Endothelial cell (in vitro differentiated cells): ENCODE measurements at regions not wholly inside any gene's neighbourhood (a gene's known extent, or its start where the extent isn't known, plus 50 kb on each side); places are given as distances from the start of the nearest gene placed in this dataset.

Experiments
- DNase-seq: peaks from one replicate; pipeline ENCODE4 v3.0.0; 2021; ENCODE audit warnings: low spot score
- H3K27ac Mint-ChIP-seq: one replicate; pipeline ENCODE4 v1.8.0; 2021; ENCODE audit warnings: mixed read lengths, inconsistent platforms; ENCODE audit not compliant: unreplicated experiment
- H3K27me3 Mint-ChIP-seq: one replicate; pipeline ENCODE4 v1.8.0; 2021; ENCODE audit warnings: mild to moderate bottlenecking, moderate library complexity, mixed read lengths, inconsistent platforms; ENCODE audit not compliant: unreplicated experiment
- H3K36me3 Mint-ChIP-seq: one replicate; pipeline ENCODE4 v1.8.0; 2021; ENCODE audit warnings: mild to moderate bottlenecking, low read depth, mixed read lengths, inconsistent platforms; ENCODE audit not compliant: unreplicated experiment
- H3K4me1 Mint-ChIP-seq: one replicate; pipeline ENCODE4 v1.8.0; 2021; ENCODE audit warnings: mild to moderate bottlenecking, mixed read lengths, inconsistent platforms; ENCODE audit not compliant: unreplicated experiment
- H3K4me3 Mint-ChIP-seq: one replicate; pipeline ENCODE4 v1.8.0; 2021; ENCODE audit warnings: mild to moderate bottlenecking, mixed read lengths, inconsistent platforms; ENCODE audit not compliant: unreplicated experiment
- H3K9me3 Mint-ChIP-seq: one replicate; pipeline ENCODE4 v1.8.0; 2021; ENCODE audit warnings: mixed read lengths, inconsistent platforms; ENCODE audit not compliant: unreplicated experiment
- TF ChIP-seq, protein P1 (sequence below): fragments of 200-600 bp; sonication (generic); IDR thresholded peaks from one replicate; pipeline ENCODE4 v1.5.0; 2021; ENCODE audit warnings: antibody characterized with exemption; ENCODE audit not compliant: unreplicated experiment

DNA sequence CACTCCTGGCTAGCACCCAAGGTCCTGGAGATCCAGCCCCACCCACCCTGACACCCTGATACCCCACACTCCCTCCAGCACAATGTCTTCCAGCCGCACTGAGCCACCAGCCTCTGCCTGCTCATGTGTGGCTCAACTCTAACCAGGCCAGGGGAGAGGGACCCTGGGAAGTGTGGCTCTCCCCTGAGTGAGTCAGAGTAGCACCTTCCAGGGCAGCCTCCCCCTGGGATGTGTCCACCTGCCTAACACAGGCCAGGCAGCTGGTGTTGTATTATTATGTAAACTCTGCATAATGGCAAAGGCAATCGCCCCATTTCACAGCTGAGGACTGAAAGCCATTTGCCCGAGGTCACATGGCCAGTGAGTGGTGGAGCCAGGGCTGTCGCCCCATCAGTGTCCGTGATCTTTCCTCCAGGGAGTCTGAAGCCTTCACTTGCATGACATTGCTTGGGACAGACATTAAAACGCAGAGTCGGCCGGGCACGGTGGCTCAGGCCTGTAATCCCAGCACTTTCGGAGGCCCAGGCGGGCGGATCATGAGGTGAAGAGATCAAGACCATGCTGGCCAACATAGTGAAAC lies 84.2 kb upstream of the FOXF1 start:
- Mint-ChIP-seq H3K27ac (no peak overlapping the region), H3K36me3 (no peaks in the 10 kb centered on the region), H3K27me3 (peaks cover 6% of the 10 kb centered on the region), H3K4me3 (no peak overlapping the region), H3K4me1 (peaks cover 8% of the 10 kb centered on the region), H3K9me3 (no peaks in the 10 kb centered on the region)
- DNase-seq = no peak
- TF ChIP-seq, protein P1, sequence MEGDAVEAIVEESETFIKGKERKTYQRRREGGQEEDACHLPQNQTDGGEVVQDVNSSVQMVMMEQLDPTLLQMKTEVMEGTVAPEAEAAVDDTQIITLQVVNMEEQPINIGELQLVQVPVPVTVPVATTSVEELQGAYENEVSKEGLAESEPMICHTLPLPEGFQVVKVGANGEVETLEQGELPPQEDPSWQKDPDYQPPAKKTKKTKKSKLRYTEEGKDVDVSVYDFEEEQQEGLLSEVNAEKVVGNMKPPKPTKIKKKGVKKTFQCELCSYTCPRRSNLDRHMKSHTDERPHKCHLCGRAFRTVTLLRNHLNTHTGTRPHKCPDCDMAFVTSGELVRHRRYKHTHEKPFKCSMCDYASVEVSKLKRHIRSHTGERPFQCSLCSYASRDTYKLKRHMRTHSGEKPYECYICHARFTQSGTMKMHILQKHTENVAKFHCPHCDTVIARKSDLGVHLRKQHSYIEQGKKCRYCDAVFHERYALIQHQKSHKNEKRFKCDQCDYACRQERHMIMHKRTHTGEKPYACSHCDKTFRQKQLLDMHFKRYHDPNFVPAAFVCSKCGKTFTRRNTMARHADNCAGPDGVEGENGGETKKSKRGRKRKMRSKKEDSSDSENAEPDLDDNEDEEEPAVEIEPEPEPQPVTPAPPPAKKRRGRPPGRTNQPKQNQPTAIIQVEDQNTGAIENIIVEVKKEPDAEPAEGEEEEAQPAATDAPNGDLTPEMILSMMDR = no peak

DNA sequence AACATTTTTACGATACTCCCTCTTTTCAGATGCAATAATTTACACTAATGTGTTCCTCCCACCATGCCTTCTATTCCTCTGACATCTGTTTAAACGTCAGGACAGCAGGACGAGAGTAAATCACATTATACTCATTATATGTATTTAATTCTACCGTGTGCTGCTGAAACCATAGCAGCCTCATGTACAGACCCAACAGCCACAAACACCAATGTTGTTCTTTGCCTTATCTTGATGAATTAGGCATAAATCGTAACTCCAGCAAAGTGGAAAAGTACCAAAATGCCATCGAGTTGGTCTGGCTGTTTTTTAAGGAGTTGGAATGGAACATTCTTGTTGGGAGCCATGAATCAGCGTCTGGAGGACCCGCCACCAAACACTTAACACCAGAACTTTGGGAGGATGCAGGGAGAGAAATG lies 82.9 kb upstream of the FOXF1 start:
- Mint-ChIP-seq H3K36me3 (no peaks in the 10 kb centered on the region), H3K4me3 (no peak overlapping the region), H3K9me3 (no peaks in the 10 kb centered on the region), H3K4me1 (peaks cover 8% of the 10 kb centered on the region), H3K27me3 (peaks cover 9% of the 10 kb centered on the region), H3K27ac (no peak overlapping the region)
- TF ChIP-seq, protein P1 = no peak
- no peak for DNase-seq

DNA sequence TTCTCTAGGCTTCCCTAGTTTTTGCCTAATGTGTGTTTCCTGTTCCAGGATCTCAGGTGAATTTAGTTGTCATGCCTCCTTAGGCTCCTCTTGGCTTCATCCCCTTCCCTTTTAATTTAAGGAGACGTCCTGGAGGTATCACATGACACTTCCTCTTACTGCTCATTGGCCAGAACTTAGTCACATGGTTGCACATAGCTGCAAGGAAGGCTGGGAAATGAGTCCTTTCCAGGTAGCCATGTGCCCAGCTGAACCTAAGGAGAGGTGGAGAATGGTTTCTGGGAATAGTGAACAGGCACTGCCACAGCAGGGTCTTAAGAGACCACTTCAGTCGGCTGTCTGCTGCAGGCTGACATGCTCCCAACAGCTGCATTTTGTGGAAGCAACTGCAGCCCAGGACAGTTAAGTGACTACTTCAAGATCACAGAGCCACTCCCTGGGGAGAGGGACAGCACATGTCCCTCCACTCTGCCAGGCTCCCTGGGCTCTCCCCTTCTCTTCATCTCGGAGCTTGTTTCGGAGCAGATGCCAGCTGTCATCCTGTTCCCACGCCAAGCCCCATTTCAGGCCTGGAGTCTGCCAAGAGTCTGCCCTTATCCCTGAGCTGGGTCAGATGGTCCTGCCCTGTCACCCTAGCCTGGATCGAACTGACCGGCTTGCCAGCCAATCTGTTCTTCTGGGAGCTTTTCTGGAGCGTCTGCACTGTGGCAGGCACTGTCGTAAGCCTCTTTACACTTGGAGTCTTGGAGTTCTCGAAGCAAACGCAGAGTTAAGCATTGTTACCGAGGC lies 81.4 kb upstream of the FOXF1 start:
- TF ChIP-seq, protein P1 = no peak
- no peaks in the 10 kb centered on the region for H3K36me3 Mint-ChIP-seq
- H3K4me1 Mint-ChIP-seq = peaks cover under 1% of the 10 kb centered on the region
- H3K9me3 Mint-ChIP-seq = no peaks in the 10 kb centered on the region
- DNase-seq = no peak
- peaks cover 14% of the 10 kb centered on the region for H3K27me3 Mint-ChIP-seq
- no peak overlapping the region for H3K27ac Mint-ChIP-seq
- H3K4me3 Mint-ChIP-seq = no peak overlapping the region

DNA sequence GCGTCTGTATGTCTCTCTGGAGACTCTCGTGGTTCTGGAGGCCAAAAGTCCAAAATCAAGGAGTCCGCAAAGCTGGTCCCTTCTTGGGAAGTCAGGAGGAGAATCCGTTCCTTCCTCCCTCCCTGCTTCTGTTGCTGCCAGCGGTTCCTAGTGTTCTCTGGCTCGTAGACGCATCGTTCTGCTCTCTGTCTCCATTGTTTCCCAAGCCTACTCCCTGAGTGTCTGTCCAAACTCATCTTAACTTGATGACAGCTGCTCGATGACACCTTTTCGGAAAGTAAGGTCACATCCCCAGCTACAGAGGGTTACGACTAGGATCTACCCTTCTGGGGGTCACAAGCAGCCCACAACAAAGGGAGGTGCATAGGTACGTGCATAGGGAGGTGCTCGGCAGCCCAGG lies 80.7 kb upstream of the FOXF1 start:
- Mint-ChIP-seq H3K27me3 (peaks cover 14% of the 10 kb centered on the region), H3K4me3 (no peak overlapping the region), H3K27ac (no peak overlapping the region), H3K4me1 (no peaks in the 10 kb centered on the region), H3K9me3 (no peaks in the 10 kb centered on the region), H3K36me3 (no peaks in the 10 kb centered on the region)
- TF ChIP-seq, protein P1 = no peak
- DNase-seq = no peak

DNA sequence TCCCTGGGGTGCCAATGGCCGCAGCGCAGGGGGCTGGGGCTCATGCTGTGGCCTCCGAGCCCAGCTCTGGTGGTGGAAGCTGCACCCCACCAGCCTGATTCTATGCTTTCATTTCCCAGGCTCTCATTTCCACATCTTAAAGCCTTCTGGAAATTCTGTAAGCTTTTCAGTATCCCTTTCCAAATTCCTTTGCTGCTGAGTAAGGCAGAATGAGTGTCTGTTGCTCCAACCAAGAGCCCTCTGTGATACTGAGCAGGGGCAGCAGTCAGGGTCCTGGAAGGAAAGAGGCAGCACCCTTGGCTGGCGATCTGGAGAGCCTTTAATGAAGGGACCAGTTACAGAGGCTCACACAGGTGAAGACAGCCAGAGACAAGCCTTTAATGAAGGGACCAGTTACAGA lies 79.5 kb upstream of the FOXF1 start:
- TF ChIP-seq, protein P1 = no peak
- H3K27ac Mint-ChIP-seq = no peak overlapping the region
- DNase-seq = no peak
- H3K4me3 Mint-ChIP-seq = no peak overlapping the region
- no peaks in the 10 kb centered on the region for H3K9me3 Mint-ChIP-seq
- H3K27me3 Mint-ChIP-seq = peaks cover 11% of the 10 kb centered on the region
- no peaks in the 10 kb centered on the region for H3K36me3 Mint-ChIP-seq
- H3K4me1 Mint-ChIP-seq = no peaks in the 10 kb centered on the region
